K562 (cell line): ENCODE measurements at regions not wholly inside any gene's neighbourhood (a gene's known extent, or its start where the extent isn't known, plus 50 kb on each side); places are given as distances from the start of the nearest gene placed in this dataset.

Source experiments
- PHF21A ChIP-seq: fragments of 450-650 bp; IDR thresholded peaks from 2 replicates; pipeline ENCODE4 v1.6.1; 2017; ENCODE audit warnings: low read depth, borderline replicate concordance
- SREBF2 ChIP-seq: sonication (generic); formaldehyde crosslinking; IDR thresholded peaks from 2 replicates; pipeline ENCODE4 v1.4.0; 2020; ENCODE audit warnings: mild to moderate bottlenecking, missing genetic modification reagents
- ZC3H8 ChIP-seq: fragments of 450-650 bp; IDR thresholded peaks from 2 replicates; pipeline ENCODE4 v1.6.1; 2017
- ZNF282 ChIP-seq: sonication (generic); formaldehyde crosslinking; IDR thresholded peaks from 2 replicates; pipeline ENCODE4 v1.8.1; 2023; ENCODE audit warnings: missing genetic modification reagents

DNA sequence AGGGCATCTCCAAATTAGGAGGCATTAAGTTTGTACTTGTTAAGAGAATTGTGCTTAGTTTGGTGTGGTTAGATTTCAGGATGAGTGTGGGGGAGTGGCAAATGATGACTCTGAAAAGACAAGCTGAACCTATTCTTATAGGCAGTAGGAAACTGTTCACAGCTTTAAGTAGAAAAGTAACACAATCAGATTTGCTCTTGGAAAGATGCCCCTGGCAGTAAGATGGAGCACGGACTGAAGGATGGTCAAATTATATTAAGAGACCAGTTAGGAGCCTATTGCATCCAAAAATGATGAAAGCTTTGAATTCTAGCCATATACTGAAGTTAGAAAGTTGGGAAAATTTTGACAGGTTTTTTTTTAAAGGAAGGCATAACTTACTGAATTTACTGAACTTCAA lies 254.2 kb upstream of the MEF2C start:
- TF ChIP-seq SREBF2 (CRISPR knock-in tag) (no peak), ZC3H8 (no peak), PHF21A (no peak), ZNF282 (CRISPR knock-in tag) (no peak)
